ENCODE measurements at regions not wholly inside any gene's neighbourhood (a gene's known extent, or its start where the extent isn't known, plus 50 kb on each side); places are given as distances from the start of the nearest gene placed in this dataset.

DNA sequence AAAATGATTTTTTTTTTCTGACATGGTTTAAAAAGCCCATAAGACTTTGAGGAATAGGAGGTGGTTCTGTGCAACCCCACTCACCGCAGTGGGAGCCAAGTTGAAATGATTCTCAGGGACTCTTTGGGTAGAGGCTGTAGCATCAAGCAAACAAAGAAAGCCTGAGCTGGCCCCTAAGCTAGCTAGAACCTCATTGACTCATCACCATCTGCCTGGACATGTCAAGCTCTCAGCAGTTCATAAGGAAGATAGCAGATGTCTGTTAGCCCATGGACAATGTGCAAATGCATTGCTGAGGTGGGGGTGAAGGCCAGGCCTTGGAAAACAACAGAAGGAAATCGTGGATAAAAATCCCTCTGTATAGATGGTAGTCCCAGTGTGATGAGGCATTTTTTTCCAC, 234.8 kb downstream of the NR2F2 start:
- no peaks in the 10 kb centered on the region for H3K9me3 ChIP-seq
- no peak overlapping the region for H3K27ac ChIP-seq
- no peak overlapping the region for H3K4me3 ChIP-seq (ENCODE audit: low read depth in 1 of 2, low read length in 1 of 2)
- no peaks in the 10 kb centered on the region for H3K36me3 ChIP-seq
- no peaks in the 10 kb centered on the region for H3K4me1 ChIP-seq (ENCODE audit: control insufficient read depth in 1 of 2, insufficient read depth in 1 of 2, low read depth in 1 of 2, low read length in 1 of 2)
- TF ChIP-seq, protein P1, sequence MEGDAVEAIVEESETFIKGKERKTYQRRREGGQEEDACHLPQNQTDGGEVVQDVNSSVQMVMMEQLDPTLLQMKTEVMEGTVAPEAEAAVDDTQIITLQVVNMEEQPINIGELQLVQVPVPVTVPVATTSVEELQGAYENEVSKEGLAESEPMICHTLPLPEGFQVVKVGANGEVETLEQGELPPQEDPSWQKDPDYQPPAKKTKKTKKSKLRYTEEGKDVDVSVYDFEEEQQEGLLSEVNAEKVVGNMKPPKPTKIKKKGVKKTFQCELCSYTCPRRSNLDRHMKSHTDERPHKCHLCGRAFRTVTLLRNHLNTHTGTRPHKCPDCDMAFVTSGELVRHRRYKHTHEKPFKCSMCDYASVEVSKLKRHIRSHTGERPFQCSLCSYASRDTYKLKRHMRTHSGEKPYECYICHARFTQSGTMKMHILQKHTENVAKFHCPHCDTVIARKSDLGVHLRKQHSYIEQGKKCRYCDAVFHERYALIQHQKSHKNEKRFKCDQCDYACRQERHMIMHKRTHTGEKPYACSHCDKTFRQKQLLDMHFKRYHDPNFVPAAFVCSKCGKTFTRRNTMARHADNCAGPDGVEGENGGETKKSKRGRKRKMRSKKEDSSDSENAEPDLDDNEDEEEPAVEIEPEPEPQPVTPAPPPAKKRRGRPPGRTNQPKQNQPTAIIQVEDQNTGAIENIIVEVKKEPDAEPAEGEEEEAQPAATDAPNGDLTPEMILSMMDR (IDR thresholded peaks at IDR 0.05), result no peak
- H3K27me3 ChIP-seq, result no peaks in the 10 kb centered on the region

DNA sequence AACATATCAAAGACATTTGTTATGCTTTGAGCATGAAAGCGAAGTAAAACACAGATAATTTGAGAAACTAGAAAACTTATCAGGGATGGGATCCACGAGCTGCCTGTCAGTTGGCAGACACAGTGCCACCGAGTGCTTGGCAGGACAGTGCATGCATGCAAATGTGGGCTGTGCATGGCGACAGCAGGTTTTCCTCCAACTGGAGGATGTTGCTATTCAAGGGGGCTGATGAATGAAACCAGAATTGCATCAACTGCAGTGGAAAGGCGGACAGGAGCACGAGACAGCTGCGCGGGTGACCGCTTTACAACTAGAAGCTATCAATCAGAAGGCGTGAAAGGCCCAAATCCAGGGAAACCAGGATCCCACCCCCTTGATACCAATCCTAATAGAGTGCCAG, 244.3 kb downstream of the NR2F2 start:
- no peaks in the 10 kb centered on the region for H3K4me1 ChIP-seq (ENCODE audit: control insufficient read depth in 1 of 2, insufficient read depth in 1 of 2, low read depth in 1 of 2, low read length in 1 of 2)
- H3K9me3 ChIP-seq, result no peaks in the 10 kb centered on the region
- H3K27ac ChIP-seq, result no peak overlapping the region
- H3K4me3 ChIP-seq (ENCODE audit: low read depth in 1 of 2, low read length in 1 of 2), result no peak overlapping the region
- no peaks in the 10 kb centered on the region for H3K27me3 ChIP-seq
- TF ChIP-seq, protein P1 (IDR thresholded peaks at IDR 0.05), result no peak
- H3K36me3 ChIP-seq, result no peaks in the 10 kb centered on the region

DNA sequence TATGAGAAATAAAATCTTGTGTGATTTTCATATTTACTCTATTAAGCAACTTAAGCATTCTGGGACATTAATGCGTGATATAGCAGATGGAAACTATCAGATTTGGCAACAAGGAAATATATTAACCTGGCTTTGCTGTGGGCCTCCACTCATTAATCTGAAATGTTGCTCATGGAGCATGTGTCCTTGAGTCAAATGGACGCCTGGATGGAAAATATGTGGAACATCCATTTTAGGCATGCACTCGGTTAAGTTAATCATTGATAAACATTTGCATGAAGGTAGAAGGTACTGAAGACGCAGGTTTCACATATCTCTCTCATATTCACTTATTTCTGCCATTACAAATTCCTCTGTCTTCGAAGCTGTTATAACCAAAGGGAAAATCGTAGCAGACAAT, 246.1 kb downstream of the NR2F2 start:
- Histone ChIP-seq H3K36me3 (no peaks in the 10 kb centered on the region), H3K27me3 (no peaks in the 10 kb centered on the region), H3K27ac (no peak overlapping the region), H3K4me1 (ENCODE audit: control insufficient read depth in 1 of 2, insufficient read depth in 1 of 2, low read depth in 1 of 2, low read length in 1 of 2) (no peaks in the 10 kb centered on the region), H3K4me3 (ENCODE audit: low read depth in 1 of 2, low read length in 1 of 2) (no peak overlapping the region), H3K9me3 (no peaks in the 10 kb centered on the region)
- TF ChIP-seq, protein P1 (IDR thresholded peaks at IDR 0.05), result no peak

DNA sequence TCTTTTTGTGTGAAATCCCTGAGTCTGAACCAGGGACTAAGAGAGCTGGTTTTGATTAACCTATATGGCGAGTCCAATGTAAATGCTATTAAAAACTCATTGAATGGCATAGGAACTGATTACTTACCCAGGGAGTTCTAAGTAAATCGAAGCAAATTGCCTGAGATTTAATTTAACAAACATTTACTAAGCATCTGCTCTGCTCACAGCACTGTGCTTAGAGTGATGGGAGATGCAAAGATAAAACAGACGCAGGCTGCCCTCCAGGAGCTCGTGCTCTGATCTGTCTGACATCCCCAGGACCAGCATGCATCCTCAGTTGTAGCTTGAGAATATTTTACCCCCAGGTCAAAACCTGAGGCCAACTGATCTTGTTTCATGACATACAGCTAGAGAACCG, 247.9 kb downstream of the NR2F2 start:
- Histone ChIP-seq H3K9me3 (no peaks in the 10 kb centered on the region), H3K4me1 (ENCODE audit: control insufficient read depth in 1 of 2, insufficient read depth in 1 of 2, low read depth in 1 of 2, low read length in 1 of 2) (no peaks in the 10 kb centered on the region), H3K4me3 (ENCODE audit: low read depth in 1 of 2, low read length in 1 of 2) (no peak overlapping the region), H3K36me3 (no peaks in the 10 kb centered on the region), H3K27me3 (no peaks in the 10 kb centered on the region), H3K27ac (no peak overlapping the region)
- TF ChIP-seq, protein P1 (IDR thresholded peaks at IDR 0.05), result no peak

DNA sequence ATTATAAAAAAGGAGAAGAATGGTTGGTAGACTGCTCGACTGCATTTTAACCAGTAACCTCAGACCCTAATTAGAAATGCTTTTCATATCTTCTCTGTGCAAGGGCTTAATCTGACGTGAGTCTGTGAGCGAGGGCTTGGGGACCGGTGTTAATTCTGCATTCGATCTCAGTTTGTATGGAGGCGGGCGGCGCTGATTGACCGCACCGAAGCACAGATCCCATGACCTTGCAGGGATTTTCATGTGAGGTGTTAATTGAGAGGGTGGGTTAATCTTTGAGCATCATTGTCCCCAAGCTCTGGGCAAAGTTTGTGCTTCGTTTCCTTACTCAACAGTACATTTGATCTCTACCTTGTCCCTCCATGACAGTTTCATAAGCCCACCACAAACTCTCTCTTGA, 250.9 kb downstream of the NR2F2 start:
- no peak overlapping the region for H3K4me3 ChIP-seq (ENCODE audit: low read depth in 1 of 2, low read length in 1 of 2)
- TF ChIP-seq, protein P1 (IDR thresholded peaks at IDR 0.05), result no peak
- H3K27me3 ChIP-seq, result no peaks in the 10 kb centered on the region
- no peaks in the 10 kb centered on the region for H3K9me3 ChIP-seq
- no peaks in the 10 kb centered on the region for H3K4me1 ChIP-seq (ENCODE audit: control insufficient read depth in 1 of 2, insufficient read depth in 1 of 2, low read depth in 1 of 2, low read length in 1 of 2)
- H3K36me3 ChIP-seq, result no peaks in the 10 kb centered on the region
- H3K27ac ChIP-seq, result no peak overlapping the region

DNA sequence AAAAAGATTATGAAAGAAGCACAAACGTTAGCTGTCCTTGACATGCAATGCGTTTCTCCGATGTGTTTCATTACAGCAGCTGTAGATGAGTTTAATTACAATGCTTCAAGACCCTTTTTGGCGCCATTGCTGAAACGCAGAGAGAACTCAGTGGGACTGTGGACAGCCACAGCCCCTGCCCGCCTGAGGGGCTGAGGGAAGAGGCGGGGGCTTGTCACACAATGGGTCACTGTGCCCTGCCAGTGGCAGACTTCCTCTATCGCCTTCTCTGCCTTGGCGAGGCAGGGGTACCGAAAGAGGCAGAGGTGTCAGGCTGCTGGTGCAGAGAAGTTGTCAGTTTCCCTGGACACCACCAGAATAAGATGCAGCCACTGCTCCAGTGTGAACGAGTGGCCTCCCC, 252.0 kb downstream of the NR2F2 start:
- H3K36me3 ChIP-seq, result no peaks in the 10 kb centered on the region
- TF ChIP-seq, protein P1 (IDR thresholded peaks at IDR 0.05), result no peak
- no peak overlapping the region for H3K27ac ChIP-seq
- no peaks in the 10 kb centered on the region for H3K27me3 ChIP-seq
- H3K4me1 ChIP-seq (ENCODE audit: control insufficient read depth in 1 of 2, insufficient read depth in 1 of 2, low read depth in 1 of 2, low read length in 1 of 2), result no peaks in the 10 kb centered on the region
- H3K9me3 ChIP-seq, result no peaks in the 10 kb centered on the region
- no peak overlapping the region for H3K4me3 ChIP-seq (ENCODE audit: low read depth in 1 of 2, low read length in 1 of 2)
